GM12891 (cell line): ENCODE measurements at regions not wholly inside any gene's neighbourhood (a gene's known extent, or its start where the extent isn't known, plus 50 kb on each side); places are given as distances from the start of the nearest gene placed in this dataset.

Experiments
- POLR2A ChIP-seq: IDR thresholded peaks from 2 replicates; pipeline ENCODE4 v1.6.1; 2011; ENCODE audit warnings: low read depth, low read length, control low read depth
- TAF1 ChIP-seq: IDR thresholded peaks from 2 replicates; pipeline ENCODE4 v1.6.1; 2011; ENCODE audit warnings: low read depth, low read length, control low read depth

DNA sequence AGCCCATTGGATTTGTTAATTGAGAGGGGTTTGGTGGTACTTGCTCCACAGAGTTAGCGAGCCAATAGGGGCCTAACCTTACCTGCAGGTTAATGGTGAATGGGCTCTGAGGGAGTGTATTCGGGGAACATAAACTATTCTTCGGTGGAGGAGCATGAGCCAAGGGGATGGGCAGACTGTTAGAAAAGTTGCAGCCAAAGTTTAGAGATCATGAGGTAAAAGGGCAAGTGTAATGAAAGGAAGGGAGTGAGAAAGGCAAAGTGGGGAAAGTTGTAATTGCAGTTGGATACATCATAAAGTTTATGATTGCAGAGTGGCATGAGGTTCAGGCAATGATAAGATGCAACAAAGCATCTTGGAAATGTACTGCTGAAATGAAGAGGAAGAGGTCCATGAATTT, 142.1 kb upstream of the TBX18 start:
- no peak for TF ChIP-seq POLR2A
- no peak for TF ChIP-seq TAF1
